ENCODE measurements at regions not wholly inside any gene's neighbourhood (a gene's known extent, or its start where the extent isn't known, plus 50 kb on each side); places are given as distances from the start of the nearest gene placed in this dataset.

DNA sequence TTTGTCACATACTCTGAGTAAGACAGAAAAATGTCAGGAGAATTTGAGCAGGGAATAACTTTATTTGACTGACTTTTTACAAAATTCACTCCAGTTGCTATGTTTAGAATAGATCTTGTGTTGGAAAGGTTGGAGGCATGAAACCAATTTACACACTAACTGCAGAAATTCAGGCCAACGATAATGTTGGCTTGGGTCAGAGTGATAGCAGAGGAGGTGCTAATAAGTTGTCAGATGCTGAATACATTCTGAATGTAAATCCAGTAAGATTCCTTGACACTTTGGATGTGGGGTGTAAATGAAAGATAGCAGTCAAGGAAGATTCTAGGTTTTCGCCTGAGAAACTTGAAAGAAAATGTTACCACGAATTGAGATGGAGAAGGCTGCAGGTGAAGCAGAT, 502.5 kb upstream of the GHITM start:
- POLR2A ChIA-PET (ENCODE audit: unreplicated experiment), result no interaction called here
- no peaks in the 10 kb centered on the region for H3K9me2 ChIP-seq (replicated peaks; ENCODE audit: low read length)
- intact Hi-C loops (cut with micrococcal nuclease), result no loop called here

DNA sequence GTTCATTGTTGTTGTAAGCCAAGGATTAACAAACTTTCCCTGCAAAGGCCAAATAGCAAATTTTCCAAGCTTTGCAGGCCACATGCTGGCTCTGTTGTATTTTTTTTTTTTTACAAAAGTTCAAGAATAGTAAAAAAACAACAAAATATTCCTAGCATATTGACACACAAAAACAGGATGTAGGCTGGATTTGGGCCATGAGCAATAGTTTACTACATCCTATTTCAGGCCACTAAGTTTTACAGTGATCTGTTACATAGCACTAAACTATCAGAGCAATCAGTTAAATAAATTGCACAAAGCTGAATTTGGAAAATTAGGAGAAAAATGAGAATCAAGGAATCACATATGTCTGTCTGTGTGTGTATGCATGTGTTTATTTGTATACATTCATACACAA, 491.8 kb upstream of the GHITM start:
- POLR2A ChIA-PET (ENCODE audit: unreplicated experiment), result no interaction called here
- Histone ChIP-seq H3K4me2 (ENCODE audit: low read length) (no peak overlapping the region), H3K27ac (ENCODE audit: low read length) (no peak overlapping the region), H3K4me1 (ENCODE audit: insufficient read depth, low read length) (no peaks in the 10 kb centered on the region), H3K4me3 (ENCODE audit: low read length) (no peak overlapping the region), H3K9me3 (ENCODE audit: low read length) (no peaks in the 10 kb centered on the region), H3K27me3 (ENCODE audit: low read length) (no peaks in the 10 kb centered on the region), H3K36me3 (ENCODE audit: low read depth, low read length) (no peaks in the 10 kb centered on the region), H4K20me1 (ENCODE audit: low read length) (no peaks in the 10 kb centered on the region), H3K79me2 (ENCODE audit: low read length) (no peaks in the 10 kb centered on the region), H2AFZ (ENCODE audit: low read length) (no peak overlapping the region), H3K9ac (ENCODE audit: low read length) (no peak overlapping the region), H3K9me2 (replicated peaks; ENCODE audit: low read length) (no peaks in the 10 kb centered on the region), H3F3A (ENCODE audit: low read length, unreplicated experiment) (no peaks in the 10 kb centered on the region)
- no peak for TF ChIP-seq EZH2 (IDR thresholded peaks at IDR 0.05; ENCODE audit: low read length, unreplicated experiment)
- TF ChIP-seq EZH2phosphoT487 (IDR thresholded peaks at IDR 0.05; ENCODE audit: borderline replicate concordance, low read length), result no peak
- TF ChIP-seq, protein P1, sequence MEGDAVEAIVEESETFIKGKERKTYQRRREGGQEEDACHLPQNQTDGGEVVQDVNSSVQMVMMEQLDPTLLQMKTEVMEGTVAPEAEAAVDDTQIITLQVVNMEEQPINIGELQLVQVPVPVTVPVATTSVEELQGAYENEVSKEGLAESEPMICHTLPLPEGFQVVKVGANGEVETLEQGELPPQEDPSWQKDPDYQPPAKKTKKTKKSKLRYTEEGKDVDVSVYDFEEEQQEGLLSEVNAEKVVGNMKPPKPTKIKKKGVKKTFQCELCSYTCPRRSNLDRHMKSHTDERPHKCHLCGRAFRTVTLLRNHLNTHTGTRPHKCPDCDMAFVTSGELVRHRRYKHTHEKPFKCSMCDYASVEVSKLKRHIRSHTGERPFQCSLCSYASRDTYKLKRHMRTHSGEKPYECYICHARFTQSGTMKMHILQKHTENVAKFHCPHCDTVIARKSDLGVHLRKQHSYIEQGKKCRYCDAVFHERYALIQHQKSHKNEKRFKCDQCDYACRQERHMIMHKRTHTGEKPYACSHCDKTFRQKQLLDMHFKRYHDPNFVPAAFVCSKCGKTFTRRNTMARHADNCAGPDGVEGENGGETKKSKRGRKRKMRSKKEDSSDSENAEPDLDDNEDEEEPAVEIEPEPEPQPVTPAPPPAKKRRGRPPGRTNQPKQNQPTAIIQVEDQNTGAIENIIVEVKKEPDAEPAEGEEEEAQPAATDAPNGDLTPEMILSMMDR (conservative IDR thresholded peaks at IDR 0.05; ENCODE audit: low read depth, low read length), result no peak
- CTCF ChIA-PET, result no interaction called here
- ATAC-seq (no peak), DNase-seq (no peak)
- intact Hi-C loops (cut with micrococcal nuclease), result no loop called here
- BruUV-seq (replicated peaks), result no TSS peak

More for the DNA sequence above, 502.5 kb upstream of the GHITM start:
- Histone ChIP-seq H3K4me3 (ENCODE audit: low read length) (no peak overlapping the region), H3K4me1 (ENCODE audit: insufficient read depth, low read length) (no peaks in the 10 kb centered on the region), H3K9me3 (ENCODE audit: low read length) (no peaks in the 10 kb centered on the region), H3K36me3 (ENCODE audit: low read depth, low read length) (no peaks in the 10 kb centered on the region), H3F3A (ENCODE audit: low read length, unreplicated experiment) (no peaks in the 10 kb centered on the region), H4K20me1 (ENCODE audit: low read length) (no peaks in the 10 kb centered on the region), H3K9ac (ENCODE audit: low read length) (no peak overlapping the region), H3K79me2 (ENCODE audit: low read length) (no peaks in the 10 kb centered on the region), H3K27me3 (ENCODE audit: low read length) (no peaks in the 10 kb centered on the region), H3K27ac (ENCODE audit: low read length) (no peak overlapping the region), H3K4me2 (ENCODE audit: low read length) (no peak overlapping the region), H2AFZ (ENCODE audit: low read length) (no peak overlapping the region)
- no TSS peak for BruUV-seq (replicated peaks)
- no peak for TF ChIP-seq EZH2phosphoT487 (IDR thresholded peaks at IDR 0.05; ENCODE audit: borderline replicate concordance, low read length)
- no peak for TF ChIP-seq EZH2 (IDR thresholded peaks at IDR 0.05; ENCODE audit: low read length, unreplicated experiment)
- TF ChIP-seq, protein P1 (conservative IDR thresholded peaks at IDR 0.05; ENCODE audit: low read depth, low read length), result no peak
- no peak for ATAC-seq
- no peak for DNase-seq
- CTCF ChIA-PET, result no interaction called here

DNA sequence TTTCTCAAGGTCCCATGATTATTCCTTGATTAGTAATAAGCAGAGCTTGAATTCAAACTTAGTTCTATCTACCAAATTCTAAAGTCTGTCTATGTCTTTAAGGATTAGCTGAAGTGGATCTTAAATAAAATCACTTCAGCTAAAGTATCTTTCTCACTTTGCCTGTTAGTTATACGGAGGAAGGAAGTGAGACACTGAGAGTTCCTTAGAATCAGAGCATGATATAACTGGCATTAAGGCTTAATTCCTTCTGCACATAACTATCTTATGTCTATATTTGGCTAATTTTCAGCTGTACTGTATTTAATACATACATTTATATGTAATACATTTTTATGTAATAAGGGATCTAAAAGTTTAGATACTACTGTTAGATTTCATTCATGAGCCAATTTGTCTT, 491.1 kb upstream of the GHITM start:
- ATAC-seq (no peak), DNase-seq (no peak)
- Histone ChIP-seq H3K4me3 (ENCODE audit: low read length) (no peak overlapping the region), H3K4me1 (ENCODE audit: insufficient read depth, low read length) (no peaks in the 10 kb centered on the region), H3K9me3 (ENCODE audit: low read length) (no peaks in the 10 kb centered on the region), H3K27ac (ENCODE audit: low read length) (no peak overlapping the region), H4K20me1 (ENCODE audit: low read length) (no peaks in the 10 kb centered on the region), H2AFZ (ENCODE audit: low read length) (no peak overlapping the region), H3K9me2 (replicated peaks; ENCODE audit: low read length) (no peaks in the 10 kb centered on the region), H3F3A (ENCODE audit: low read length, unreplicated experiment) (no peaks in the 10 kb centered on the region), H3K79me2 (ENCODE audit: low read length) (no peaks in the 10 kb centered on the region), H3K9ac (ENCODE audit: low read length) (no peak overlapping the region), H3K4me2 (ENCODE audit: low read length) (no peak overlapping the region), H3K27me3 (ENCODE audit: low read length) (no peaks in the 10 kb centered on the region), H3K36me3 (ENCODE audit: low read depth, low read length) (no peaks in the 10 kb centered on the region)
- POLR2A ChIA-PET (ENCODE audit: unreplicated experiment), result no interaction called here
- intact Hi-C loops (cut with micrococcal nuclease), result no loop called here
- BruUV-seq (replicated peaks), result no TSS peak
- TF ChIP-seq, protein P1 (conservative IDR thresholded peaks at IDR 0.05; ENCODE audit: low read depth, low read length), result no peak
- TF ChIP-seq EZH2phosphoT487 (IDR thresholded peaks at IDR 0.05; ENCODE audit: borderline replicate concordance, low read length) (no peak), EZH2 (IDR thresholded peaks at IDR 0.05; ENCODE audit: low read length, unreplicated experiment) (no peak)
- CTCF ChIA-PET, result no interaction called here

Measured in PC-3 (cell line).